ENCODE measurements at regions not wholly inside any gene's neighbourhood (a gene's known extent, or its start where the extent isn't known, plus 50 kb on each side); places are given as distances from the start of the nearest gene placed in this dataset.
"Not testable (repeated sequence)": the region's sequence is repeated elsewhere in the genome, so short reads cannot be mapped to it uniquely, and the experiment has no call there.

DNA sequence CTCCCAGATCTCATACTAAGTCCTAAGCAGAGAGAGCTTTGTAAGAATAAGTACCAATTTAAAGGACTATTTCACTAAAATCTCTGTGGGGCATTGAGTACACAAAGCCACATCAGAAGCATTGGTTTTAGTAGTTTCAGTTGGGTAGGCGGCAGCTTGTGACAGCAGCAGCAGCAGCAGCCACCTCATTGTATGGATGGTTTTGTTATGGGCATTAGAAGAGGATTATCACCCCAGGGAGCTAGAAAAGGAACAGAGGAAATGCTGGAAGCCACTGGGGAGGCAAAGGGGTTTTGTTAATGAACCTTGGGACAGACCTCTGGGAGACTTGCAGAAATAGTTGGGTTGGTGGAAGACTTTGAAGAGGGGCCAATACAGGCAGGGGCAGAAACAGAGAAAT is 93.9 kb upstream of the FRMPD3 start:
- Histone ChIP-seq H3K27me3 (ENCODE audit: insufficient read depth in 3 of 3, low read length in 2 of 3) (peaks cover 0 to 59% (median 0%) of the 10 kb centered on the region in 3 donors), H3K4me1 (no peaks in the 10 kb centered on the region), H3K9me3 (no peaks in the 10 kb centered on the region), H3K36me3 (ENCODE audit: insufficient read depth in 1 of 2, low read depth in 1 of 2) (no peaks in the 10 kb centered on the region), H3K27ac (no peak overlapping the region), H3K4me3 (no peak overlapping the region)
- DNase-seq (no peak), ATAC-seq (no peak)
- 22 to 54% (median 36%) methylated on average over 1 of the region's 1 CpG for WGBS, 3 donors
- TF ChIP-seq, protein P1, sequence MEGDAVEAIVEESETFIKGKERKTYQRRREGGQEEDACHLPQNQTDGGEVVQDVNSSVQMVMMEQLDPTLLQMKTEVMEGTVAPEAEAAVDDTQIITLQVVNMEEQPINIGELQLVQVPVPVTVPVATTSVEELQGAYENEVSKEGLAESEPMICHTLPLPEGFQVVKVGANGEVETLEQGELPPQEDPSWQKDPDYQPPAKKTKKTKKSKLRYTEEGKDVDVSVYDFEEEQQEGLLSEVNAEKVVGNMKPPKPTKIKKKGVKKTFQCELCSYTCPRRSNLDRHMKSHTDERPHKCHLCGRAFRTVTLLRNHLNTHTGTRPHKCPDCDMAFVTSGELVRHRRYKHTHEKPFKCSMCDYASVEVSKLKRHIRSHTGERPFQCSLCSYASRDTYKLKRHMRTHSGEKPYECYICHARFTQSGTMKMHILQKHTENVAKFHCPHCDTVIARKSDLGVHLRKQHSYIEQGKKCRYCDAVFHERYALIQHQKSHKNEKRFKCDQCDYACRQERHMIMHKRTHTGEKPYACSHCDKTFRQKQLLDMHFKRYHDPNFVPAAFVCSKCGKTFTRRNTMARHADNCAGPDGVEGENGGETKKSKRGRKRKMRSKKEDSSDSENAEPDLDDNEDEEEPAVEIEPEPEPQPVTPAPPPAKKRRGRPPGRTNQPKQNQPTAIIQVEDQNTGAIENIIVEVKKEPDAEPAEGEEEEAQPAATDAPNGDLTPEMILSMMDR (IDR thresholded peaks at IDR 0.05): no peak
- intact Hi-C loops (cut with DNase I): no loop called here

DNA sequence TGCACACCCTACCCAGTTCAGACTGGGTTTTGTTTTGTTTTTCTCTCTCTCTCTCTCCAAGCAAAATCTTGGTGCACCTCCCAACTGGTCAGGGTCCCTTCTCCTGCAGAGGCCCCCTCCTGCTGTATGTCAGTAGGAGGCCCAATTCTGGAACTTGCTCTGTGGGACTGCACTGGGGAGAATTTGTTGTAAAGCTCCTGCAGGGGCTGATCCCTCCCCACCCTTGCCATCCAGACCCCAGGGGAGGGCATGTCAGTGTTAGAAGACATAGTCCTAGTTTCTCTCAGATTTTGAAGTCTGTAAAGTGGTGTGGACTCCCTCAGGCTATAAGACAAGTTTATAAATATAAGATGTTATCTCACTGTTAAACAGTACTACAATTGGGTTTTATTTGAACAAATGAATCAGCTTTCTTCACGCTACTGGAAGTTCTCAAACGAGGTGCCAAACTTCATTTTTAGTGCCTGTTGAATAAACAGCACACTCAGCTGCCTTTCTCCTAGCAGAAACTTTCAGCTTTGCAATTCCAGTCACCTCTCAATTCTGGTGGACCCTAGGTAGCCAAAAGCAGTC is 88.6 kb upstream of the FRMPD3 start:
- no peak for ATAC-seq
- no peak for DNase-seq

DNA sequence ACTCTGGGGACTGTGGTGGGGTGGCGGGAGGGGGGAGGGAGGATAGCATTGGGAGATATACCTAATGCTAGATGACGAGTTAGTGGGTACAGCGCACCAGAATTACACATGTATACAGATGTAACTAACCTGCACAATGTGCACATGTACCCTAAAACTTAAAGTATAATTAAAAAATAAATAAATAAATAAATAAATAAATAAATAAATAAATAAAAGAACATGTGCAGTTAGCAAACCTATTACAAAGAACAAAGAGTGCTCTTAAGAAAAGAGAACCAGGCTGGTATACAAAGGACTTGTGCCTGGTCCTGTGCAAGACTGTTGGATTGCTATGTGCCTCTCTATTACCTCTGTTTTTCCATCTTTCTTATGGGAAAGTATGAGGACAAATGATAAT is 79.3 kb upstream of the FRMPD3 start:
- intact Hi-C loops (cut with DNase I); DNase-seq; H3K27ac ChIP-seq; H3K27me3 ChIP-seq (ENCODE audit: insufficient read depth in 3 of 3, low read length in 2 of 3); ATAC-seq; H3K4me3 ChIP-seq; H3K36me3 ChIP-seq (ENCODE audit: insufficient read depth in 1 of 2, low read depth in 1 of 2); H3K9me3 ChIP-seq; H3K4me1 ChIP-seq: not testable (repeated sequence)
- WGBS, 3 donors: 63 to 97% (median 91%) methylated on average over 3 of the region's 3 CpGs

More for the DNA sequence above, 88.6 kb upstream of the FRMPD3 start:
- Histone ChIP-seq H3K4me1 (no peaks in the 10 kb centered on the region), H3K27me3 (ENCODE audit: insufficient read depth in 3 of 3, low read length in 2 of 3) (peaks cover 0 to 60% (median 0%) of the 10 kb centered on the region in 3 donors), H3K36me3 (ENCODE audit: insufficient read depth in 1 of 2, low read depth in 1 of 2) (no peaks in the 10 kb centered on the region), H3K27ac (no peak overlapping the region), H3K4me3 (no peak overlapping the region), H3K9me3 (no peaks in the 10 kb centered on the region)
- TF ChIP-seq, protein P1 (IDR thresholded peaks at IDR 0.05): no peak
- intact Hi-C loops (cut with DNase I): no loop called here
- 39 to 62% (median 44%) methylated on average over 2 of the region's 2 CpGs for WGBS, 3 donors

DNA sequence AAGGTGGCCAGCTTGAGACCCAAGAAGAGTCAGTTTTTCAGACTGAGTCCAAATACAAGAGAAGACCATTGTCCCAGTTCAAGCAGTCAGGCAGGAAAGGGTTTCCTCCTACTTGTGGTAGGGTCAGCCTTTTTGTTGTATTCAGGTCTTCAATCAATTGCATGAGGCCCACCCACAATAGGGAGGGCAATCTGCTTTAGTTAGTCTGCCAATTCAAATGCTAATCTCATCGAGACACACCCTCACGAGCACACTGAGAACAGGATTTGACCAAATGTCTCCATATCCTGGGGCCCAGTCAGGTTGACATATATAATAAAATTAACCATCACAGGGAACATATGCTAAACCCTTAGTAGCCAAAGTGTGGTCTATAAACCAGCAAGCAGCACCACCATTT is 75.3 kb upstream of the FRMPD3 start:
- TF ChIP-seq, protein P1 (IDR thresholded peaks at IDR 0.05): no peak
- Histone ChIP-seq H3K4me1 (no peaks in the 10 kb centered on the region), H3K36me3 (ENCODE audit: insufficient read depth in 1 of 2, low read depth in 1 of 2) (no peaks in the 10 kb centered on the region), H3K27me3 (ENCODE audit: insufficient read depth in 3 of 3, low read length in 2 of 3) (peaks cover 0 to 3% (median 0%) of the 10 kb centered on the region in 3 donors), H3K27ac (no peak overlapping the region), H3K4me3 (no peak overlapping the region), H3K9me3 (no peaks in the 10 kb centered on the region)
- WGBS, 3 donors: 35 to 55% (median 47%) methylated on average over 2 of the region's 2 CpGs
- ATAC-seq (no peak), DNase-seq (no peak)
- intact Hi-C loops (cut with DNase I): no loop called here

DNA sequence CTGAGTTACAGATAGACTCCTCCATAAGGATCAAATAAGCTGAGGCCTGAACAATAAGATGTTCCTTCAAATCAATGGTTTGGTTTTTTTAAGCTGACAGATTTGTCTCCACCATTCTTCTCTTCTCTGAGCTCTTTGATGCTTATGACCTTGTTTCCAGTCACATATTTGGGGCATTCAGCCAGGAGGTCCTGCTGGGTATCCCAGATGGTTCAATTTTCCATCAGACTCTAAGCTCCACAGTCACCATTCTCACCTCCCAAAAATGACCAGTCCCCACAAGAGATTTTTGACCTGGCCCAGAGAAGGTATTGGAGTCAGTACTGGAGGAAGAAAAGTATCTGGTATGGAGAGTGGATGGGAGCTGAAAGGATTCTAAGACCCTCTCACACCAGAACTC is 74.6 kb upstream of the FRMPD3 start:
- no peak for ATAC-seq

DNA sequence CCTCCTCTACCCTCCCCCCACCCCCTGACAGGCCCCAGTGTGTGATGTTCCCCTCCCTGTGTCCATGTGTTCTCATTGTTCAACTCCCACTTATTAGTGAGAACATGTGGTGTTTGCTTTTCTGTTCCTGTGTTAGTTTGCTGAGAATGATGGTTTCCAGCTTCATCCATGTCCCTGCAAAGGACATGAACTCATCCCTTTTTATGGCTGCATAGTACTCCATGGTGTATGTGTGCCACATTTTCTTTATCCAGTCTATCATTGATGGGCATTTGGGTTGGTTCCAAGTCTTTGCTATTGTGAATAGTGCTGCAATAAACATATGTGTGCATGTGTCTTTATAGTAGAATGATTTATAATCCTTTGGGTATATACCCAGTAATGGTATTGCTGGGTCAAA is 73.3 kb upstream of the FRMPD3 start:
- H3K36me3 ChIP-seq (ENCODE audit: insufficient read depth in 1 of 2, low read depth in 1 of 2); H3K9me3 ChIP-seq; H3K27ac ChIP-seq; DNase-seq; H3K4me1 ChIP-seq; H3K4me3 ChIP-seq; ATAC-seq; intact Hi-C loops (cut with DNase I): not testable (repeated sequence)
- H3K27me3 ChIP-seq (ENCODE audit: insufficient read depth in 3 of 3, low read length in 2 of 3): peaks cover 0 to 13% (median 0%) of the 10 kb centered on the region in 3 donors

More for the DNA sequence above, 74.6 kb upstream of the FRMPD3 start:
- Histone ChIP-seq H3K4me3 (no peak overlapping the region), H3K27ac (no peak overlapping the region), H3K9me3 (no peaks in the 10 kb centered on the region), H3K27me3 (ENCODE audit: insufficient read depth in 3 of 3, low read length in 2 of 3) (peaks cover 0 to 5% (median 0%) of the 10 kb centered on the region in 3 donors), H3K4me1 (no peaks in the 10 kb centered on the region), H3K36me3 (ENCODE audit: insufficient read depth in 1 of 2, low read depth in 1 of 2) (no peaks in the 10 kb centered on the region)
- TF ChIP-seq, protein P1 (IDR thresholded peaks at IDR 0.05): no peak
- intact Hi-C loops (cut with DNase I): no loop called here
- DNase-seq: no peak
